NCI-H1417 (cell line): ENCODE measurements at regions not wholly inside any gene's neighbourhood (a gene's known extent, or its start where the extent isn't known, plus 50 kb on each side); places are given as distances from the start of the nearest gene placed in this dataset.

Experiments
- DNase-seq, 3 experiments: peaks; one replicate each; lab custom pipeline; 2025; lab: John Stamatoyannopoulos, UW

GRCh38 chr11:115736146-115736545, 231.9 kb upstream of the CADM1 start:
- no peak for DNase-seq

GRCh38 chr11:115724666-115725065, 220.5 kb upstream of the CADM1 start:
- no peak for DNase-seq

GRCh38 chr11:115722711-115723110, 218.5 kb upstream of the CADM1 start:
- DNase-seq: no peak

GRCh38 chr11:115721296-115721995, 217.2 kb upstream of the CADM1 start:
- no peak for DNase-seq

- DNase-seq: peak; percentile 47 to 84 (median 77)
Measured at GRCh38 chr11:115720602-115721245, 216.5 kb upstream of the CADM1 start.

GRCh38 chr11:115718945-115719344, 214.7 kb upstream of the CADM1 start:
- DNase-seq: no peak

GRCh38 chr11:115718106-115718505, 213.9 kb upstream of the CADM1 start:
- no peak for DNase-seq

GRCh38 chr11:115716601-115717529, 212.7 kb upstream of the CADM1 start:
- no peak for DNase-seq

GRCh38 chr11:115716080-115716479, 211.9 kb upstream of the CADM1 start:
- no peak for DNase-seq

GRCh38 chr11:115715251-115715770, 211.1 kb upstream of the CADM1 start:
- no peak for DNase-seq

GRCh38 chr11:115712296-115712695, 208.1 kb upstream of the CADM1 start:
- DNase-seq: no peak

- no peak for DNase-seq
Measured at GRCh38 chr11:115710980-115711379, 206.8 kb upstream of the CADM1 start.

GRCh38 chr11:115710426-115710825, 206.2 kb upstream of the CADM1 start:
- no peak for DNase-seq

GRCh38 chr11:115709297-115709696, 205.1 kb upstream of the CADM1 start:
- no peak for DNase-seq

GRCh38 chr11:115707180-115707905, 203.1 kb upstream of the CADM1 start:
- DNase-seq: no peak

GRCh38 chr11:115706626-115707135, 202.5 kb upstream of the CADM1 start:
- DNase-seq: no peak

GRCh38 chr11:115705200-115705599, 201.0 kb upstream of the CADM1 start:
- DNase-seq: no peak

- DNase-seq: peak in 1 of 3 experiments; percentile 62
Measured at GRCh38 chr11:115700981-115701875, 197.0 kb upstream of the CADM1 start.

GRCh38 chr11:115700496-115700895, 196.3 kb upstream of the CADM1 start:
- DNase-seq: peak in 2 of 3 experiments; percentile 72 to 87

- no peak for DNase-seq
Measured at GRCh38 chr11:115699733-115700132, 195.5 kb upstream of the CADM1 start.
